Activated CD8-positive, alpha-beta T cell treated with anti-CD3 and anti-CD28 coated beads for 36 hours (primary cell): ENCODE measurements at regions not wholly inside any gene's neighbourhood (a gene's known extent, or its start where the extent isn't known, plus 50 kb on each side); places are given as distances from the start of the nearest gene placed in this dataset.

ENCODE experiments used
- ATAC-seq: fragments of 200-7000 bp; cut with Tn5 transposase; one replicate; pipeline ENCODE4 v1.10.0; 2021; ENCODE audit warnings: mild to moderate bottlenecking, moderate library complexity
- CTCF ChIA-PET: fragments of 350-600 bp; sonication (Branson Sonifier 250); formaldehyde crosslinking; loops from one replicate; lab custom pipeline; 2021; ENCODE audit warnings: antibody characterized with exemption; lab: Charles Lee
- POLR2A ChIA-PET: fragments of 350-600 bp; sonication (Branson Sonifier 250); formaldehyde crosslinking; loops from one replicate; lab custom pipeline; 2021; ENCODE audit warnings: antibody characterized with exemption; lab: Charles Lee
- DNase-seq: peaks from one replicate; pipeline ENCODE4 v3.0.0-alpha.2; 2020
- H3K27ac Mint-ChIP-seq: one replicate; pipeline ENCODE4 v1.8.0; 2021; ENCODE audit warnings: mild to moderate bottlenecking, mixed read lengths
- H3K27me3 Mint-ChIP-seq: one replicate; pipeline ENCODE4 v1.8.0; 2021; ENCODE audit warnings: mixed read lengths
- H3K36me3 Mint-ChIP-seq: one replicate; pipeline ENCODE4 v1.8.0; 2021; ENCODE audit warnings: low read depth, mixed read lengths
- H3K4me1 Mint-ChIP-seq: one replicate; pipeline ENCODE4 v1.8.0; 2021; ENCODE audit warnings: low read depth, mixed read lengths
- H3K4me3 Mint-ChIP-seq: one replicate; pipeline ENCODE4 v1.8.0; 2021; ENCODE audit warnings: mild to moderate bottlenecking, moderate library complexity, mixed read lengths
- H3K9me3 Mint-ChIP-seq: one replicate; pipeline ENCODE4 v1.8.0; 2021; ENCODE audit warnings: mixed read lengths
- intact Hi-C: fragments of 100-400 bp; cut with micrococcal nuclease; formaldehyde crosslinking; loops from one replicate; pipeline ENCODE4 v1.10.0; 2022
- TF ChIP-seq, protein P1 (sequence below): fragments of 200-600 bp; IDR thresholded peaks from one replicate; pipeline ENCODE4 v1.8.0; 2022; ENCODE audit warnings: antibody characterized with exemption, mild to moderate bottlenecking

DNA sequence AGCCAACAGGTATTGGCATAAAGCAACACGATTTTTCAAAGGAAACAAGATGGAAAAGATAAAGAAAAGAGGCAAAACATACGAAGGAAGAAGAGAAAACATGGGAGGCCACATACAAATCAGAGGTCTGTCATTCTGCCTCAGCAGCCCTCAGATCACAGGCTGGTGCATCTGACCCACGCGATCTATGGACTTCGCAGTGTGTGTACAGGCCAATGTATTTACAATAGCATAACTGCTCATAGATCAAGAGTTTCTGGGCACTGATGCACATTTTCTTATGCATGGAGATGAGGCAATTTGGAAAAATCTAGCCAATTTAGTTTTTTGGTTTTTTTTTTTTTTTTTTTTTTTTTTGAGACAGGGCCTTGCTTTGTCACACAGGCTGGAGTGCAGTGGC, 245.4 kb downstream of the DUSP6 start:
- Mint-ChIP-seq H3K4me3 (no peak overlapping the region), H3K27ac (no peak overlapping the region), H3K9me3 (no peaks in the 10 kb centered on the region), H3K4me1 (no peaks in the 10 kb centered on the region), H3K27me3 (peaks cover 3% of the 10 kb centered on the region), H3K36me3 (no peaks in the 10 kb centered on the region)
- no peak for ATAC-seq
- POLR2A ChIA-PET: no interaction called here
- TF ChIP-seq, protein P1, sequence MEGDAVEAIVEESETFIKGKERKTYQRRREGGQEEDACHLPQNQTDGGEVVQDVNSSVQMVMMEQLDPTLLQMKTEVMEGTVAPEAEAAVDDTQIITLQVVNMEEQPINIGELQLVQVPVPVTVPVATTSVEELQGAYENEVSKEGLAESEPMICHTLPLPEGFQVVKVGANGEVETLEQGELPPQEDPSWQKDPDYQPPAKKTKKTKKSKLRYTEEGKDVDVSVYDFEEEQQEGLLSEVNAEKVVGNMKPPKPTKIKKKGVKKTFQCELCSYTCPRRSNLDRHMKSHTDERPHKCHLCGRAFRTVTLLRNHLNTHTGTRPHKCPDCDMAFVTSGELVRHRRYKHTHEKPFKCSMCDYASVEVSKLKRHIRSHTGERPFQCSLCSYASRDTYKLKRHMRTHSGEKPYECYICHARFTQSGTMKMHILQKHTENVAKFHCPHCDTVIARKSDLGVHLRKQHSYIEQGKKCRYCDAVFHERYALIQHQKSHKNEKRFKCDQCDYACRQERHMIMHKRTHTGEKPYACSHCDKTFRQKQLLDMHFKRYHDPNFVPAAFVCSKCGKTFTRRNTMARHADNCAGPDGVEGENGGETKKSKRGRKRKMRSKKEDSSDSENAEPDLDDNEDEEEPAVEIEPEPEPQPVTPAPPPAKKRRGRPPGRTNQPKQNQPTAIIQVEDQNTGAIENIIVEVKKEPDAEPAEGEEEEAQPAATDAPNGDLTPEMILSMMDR: no peak
- no peak for DNase-seq
- CTCF ChIA-PET: no interaction called here
- intact Hi-C loops: no loop called here

DNA sequence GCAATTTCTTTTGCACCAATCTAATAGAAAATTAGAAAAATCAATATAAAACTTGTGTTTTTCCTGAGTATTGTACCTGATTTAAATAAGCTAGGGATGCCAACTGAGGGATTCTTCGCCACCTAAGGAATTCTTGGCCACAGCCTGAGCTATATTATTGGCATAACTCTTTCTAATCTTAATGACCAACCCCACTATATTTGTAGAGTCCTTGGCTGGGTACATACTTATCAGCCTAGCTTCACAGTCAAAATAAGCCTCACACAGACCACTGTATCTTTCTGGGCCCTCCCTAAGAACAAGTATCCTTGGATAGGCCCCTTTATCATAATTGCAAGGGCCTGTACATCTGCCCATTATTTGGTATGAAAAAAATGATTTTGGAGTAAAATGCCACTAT, 247.1 kb downstream of the DUSP6 start:
- intact Hi-C loops: no loop called here
- H3K27ac Mint-ChIP-seq: no peak overlapping the region
- DNase-seq (no peak), ATAC-seq (no peak)
- peaks cover 3% of the 10 kb centered on the region for H3K27me3 Mint-ChIP-seq
- TF ChIP-seq, protein P1: no peak
- POLR2A ChIA-PET: no interaction called here
- H3K9me3 Mint-ChIP-seq: no peaks in the 10 kb centered on the region
- no peaks in the 10 kb centered on the region for H3K4me1 Mint-ChIP-seq
- no peaks in the 10 kb centered on the region for H3K36me3 Mint-ChIP-seq
- CTCF ChIA-PET: no interaction called here
- H3K4me3 Mint-ChIP-seq: no peak overlapping the region

DNA sequence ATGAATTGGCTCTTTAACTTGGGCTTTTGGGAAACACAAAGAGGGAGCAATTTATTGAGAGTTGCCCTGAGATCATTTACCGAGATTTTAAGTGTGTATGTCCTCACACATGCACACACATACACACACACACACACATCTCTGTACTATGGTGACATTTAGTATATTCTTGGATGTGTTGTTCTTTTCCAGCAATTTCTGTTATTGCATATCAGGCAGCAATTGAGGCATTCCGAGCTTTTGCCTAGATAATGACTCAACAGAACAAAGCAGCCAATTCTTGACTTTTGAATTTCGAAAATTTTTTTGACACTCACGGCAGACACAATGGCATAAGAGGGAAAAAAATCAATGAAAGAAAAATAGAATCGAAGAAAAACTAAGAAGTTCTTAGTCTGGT, 248.5 kb downstream of the DUSP6 start:
- Mint-ChIP-seq H3K36me3 (no peaks in the 10 kb centered on the region), H3K27ac (no peak overlapping the region), H3K27me3 (peaks cover 3% of the 10 kb centered on the region), H3K4me1 (no peaks in the 10 kb centered on the region), H3K4me3 (no peak overlapping the region), H3K9me3 (no peaks in the 10 kb centered on the region)
- no peak for DNase-seq
- ChIA-PET CTCF (no interaction called here), POLR2A (interaction anchor here (0.5 kb wide), 1 partner anchor 100 kb away, joined by 4 read pairs; no protein-coding TSS in a partner anchor)
- TF ChIP-seq, protein P1: no peak
- intact Hi-C loops: no loop called here
- no peak for ATAC-seq

DNA sequence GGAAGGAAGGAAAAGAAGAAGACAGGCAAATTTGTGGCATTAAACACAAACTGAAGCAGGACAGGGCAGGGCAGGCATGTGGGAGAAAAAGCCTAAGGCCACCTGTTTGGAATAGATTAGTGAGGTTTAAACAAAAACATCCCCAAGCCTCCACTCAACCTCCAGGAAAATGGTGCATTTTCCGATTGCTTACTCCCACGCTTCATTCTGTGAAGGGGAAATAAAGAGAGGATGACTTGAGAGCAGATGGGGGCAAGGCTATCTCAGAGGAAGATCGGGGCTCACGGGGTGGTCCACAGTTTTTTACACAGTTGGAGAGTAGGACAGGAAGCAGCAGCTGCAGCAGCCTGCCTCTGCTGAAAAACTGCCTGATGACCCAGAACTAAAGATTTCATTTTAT, 250.9 kb downstream of the DUSP6 start:
- no peak overlapping the region for H3K27ac Mint-ChIP-seq
- no peaks in the 10 kb centered on the region for H3K36me3 Mint-ChIP-seq
- no peaks in the 10 kb centered on the region for H3K4me1 Mint-ChIP-seq
- TF ChIP-seq, protein P1: no peak
- ChIA-PET CTCF (no interaction called here), POLR2A (no interaction called here)
- no peak for DNase-seq
- no peak for ATAC-seq
- H3K9me3 Mint-ChIP-seq: no peaks in the 10 kb centered on the region
- H3K27me3 Mint-ChIP-seq: peaks cover 5% of the 10 kb centered on the region
- no peak overlapping the region for H3K4me3 Mint-ChIP-seq
- intact Hi-C loops: no loop called here

DNA sequence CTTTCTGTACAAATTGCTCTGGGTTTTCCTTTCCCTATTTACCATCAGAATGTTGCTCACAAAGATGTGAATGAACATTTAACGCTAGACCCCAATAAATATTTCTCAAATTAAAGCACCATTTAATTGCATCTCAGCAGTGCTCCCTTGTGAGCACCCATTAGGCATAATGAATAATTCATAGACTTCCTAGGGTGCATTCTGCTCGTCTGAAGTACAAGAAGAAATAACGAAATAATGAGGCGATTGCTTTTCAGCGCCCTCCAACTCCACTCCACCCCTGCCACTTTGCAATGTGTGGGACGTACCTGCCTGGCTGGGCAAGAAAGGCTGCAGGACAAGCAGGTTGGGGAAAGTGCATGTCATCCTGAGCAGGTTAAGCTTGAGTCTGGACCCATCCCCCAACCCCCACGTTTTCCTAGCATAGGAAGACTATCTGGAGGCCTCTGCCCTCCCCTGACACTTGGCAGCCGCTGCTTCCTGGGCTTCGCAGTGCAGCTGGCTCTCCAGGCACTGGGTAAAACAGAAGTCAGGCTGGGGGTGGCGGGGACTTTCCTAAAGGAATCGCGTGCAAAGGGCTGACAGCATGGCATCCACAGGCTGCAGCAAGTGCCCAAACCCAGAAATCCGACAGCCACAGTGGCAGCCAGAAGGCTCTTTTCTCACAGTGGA, 253.7 kb downstream of the DUSP6 start:
- CTCF ChIA-PET: no interaction called here

More for the DNA sequence above, 253.7 kb downstream of the DUSP6 start:
- TF ChIP-seq, protein P1: no peak
- POLR2A ChIA-PET: no interaction called here
- no peak for DNase-seq
- Mint-ChIP-seq H3K4me3 (no peak overlapping the region), H3K9me3 (no peaks in the 10 kb centered on the region), H3K36me3 (no peaks in the 10 kb centered on the region), H3K27ac (no peak overlapping the region), H3K27me3 (peaks cover 7% of the 10 kb centered on the region), H3K4me1 (no peaks in the 10 kb centered on the region)
- no peak for ATAC-seq
- intact Hi-C loops: no loop called here
